Suprapubic skin (tissue), 3 donors: ENCODE measurements at regions not wholly inside any gene's neighbourhood (a gene's known extent, or its start where the extent isn't known, plus 50 kb on each side); places are given as distances from the start of the nearest gene placed in this dataset.

Source experiments
- POLR2A ChIP-seq, 2 donors: fragments of 450-650 bp; IDR thresholded peaks; one replicate each; pipeline ENCODE4 v1.6.1; 2017; ENCODE audit warnings: antibody characterized with exemption in 2 of 2, mild to moderate bottlenecking in 2 of 2, moderate library complexity in 2 of 2
- TF ChIP-seq, protein P1 (sequence below), 2 donors: fragments of 200-600 bp in 1 of 2; fragments of 450-650 bp in 1 of 2; sonication (generic) in 1 of 2; IDR thresholded peaks; one replicate each; pipeline ENCODE4 v1.5.1; 2016 to 2019; ENCODE audit warnings: antibody characterized with exemption in 2 of 2, mild to moderate bottlenecking in 1 of 2, moderate library complexity in 1 of 2

DNA sequence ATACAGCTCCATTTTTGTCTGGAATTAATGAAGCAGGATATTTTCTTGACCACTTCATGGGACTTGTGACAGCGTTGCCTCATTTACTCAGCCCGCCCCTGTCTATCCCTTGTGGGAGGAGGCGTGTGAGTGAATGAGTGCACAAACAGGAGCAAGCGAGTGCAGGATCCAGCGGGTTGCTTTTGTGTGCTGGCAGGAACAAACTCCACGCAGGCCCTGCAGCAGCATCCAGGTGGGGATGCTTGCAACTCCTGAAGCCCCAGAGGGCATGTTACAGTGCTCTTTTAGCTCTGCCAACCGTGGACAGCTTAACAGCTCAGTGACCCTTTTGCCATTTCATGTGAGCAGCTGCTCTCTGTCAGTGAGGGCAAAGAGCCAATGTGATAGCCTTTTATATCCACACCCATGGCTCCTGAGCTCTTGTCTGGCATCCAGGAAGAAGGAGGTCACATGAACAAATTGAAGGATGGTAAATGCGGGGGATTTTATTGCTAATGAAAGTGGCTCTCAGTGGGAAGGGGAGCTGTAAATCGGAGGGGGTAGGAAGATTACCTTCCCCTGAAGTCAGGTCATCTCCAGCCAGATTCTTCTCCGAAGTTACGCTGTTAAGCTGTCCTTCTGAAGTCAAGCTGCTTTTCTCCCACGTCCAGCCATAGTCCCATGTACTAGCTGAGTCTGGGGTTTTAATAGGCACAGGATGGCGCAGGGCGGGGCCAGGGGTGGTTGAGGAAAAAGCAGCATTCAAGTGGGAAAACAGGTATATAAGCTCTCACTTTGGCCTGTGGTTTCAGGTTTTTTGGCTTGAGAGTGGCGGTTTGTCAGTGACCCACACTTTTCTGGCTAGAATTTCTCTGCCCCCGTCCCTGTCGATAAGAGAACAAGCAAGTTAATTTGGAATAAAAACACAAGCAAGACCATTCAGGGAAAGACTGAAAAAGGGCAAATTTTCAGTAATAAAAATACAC lies 714.7 kb upstream of the MBL2 start:
- TF ChIP-seq, protein P1, sequence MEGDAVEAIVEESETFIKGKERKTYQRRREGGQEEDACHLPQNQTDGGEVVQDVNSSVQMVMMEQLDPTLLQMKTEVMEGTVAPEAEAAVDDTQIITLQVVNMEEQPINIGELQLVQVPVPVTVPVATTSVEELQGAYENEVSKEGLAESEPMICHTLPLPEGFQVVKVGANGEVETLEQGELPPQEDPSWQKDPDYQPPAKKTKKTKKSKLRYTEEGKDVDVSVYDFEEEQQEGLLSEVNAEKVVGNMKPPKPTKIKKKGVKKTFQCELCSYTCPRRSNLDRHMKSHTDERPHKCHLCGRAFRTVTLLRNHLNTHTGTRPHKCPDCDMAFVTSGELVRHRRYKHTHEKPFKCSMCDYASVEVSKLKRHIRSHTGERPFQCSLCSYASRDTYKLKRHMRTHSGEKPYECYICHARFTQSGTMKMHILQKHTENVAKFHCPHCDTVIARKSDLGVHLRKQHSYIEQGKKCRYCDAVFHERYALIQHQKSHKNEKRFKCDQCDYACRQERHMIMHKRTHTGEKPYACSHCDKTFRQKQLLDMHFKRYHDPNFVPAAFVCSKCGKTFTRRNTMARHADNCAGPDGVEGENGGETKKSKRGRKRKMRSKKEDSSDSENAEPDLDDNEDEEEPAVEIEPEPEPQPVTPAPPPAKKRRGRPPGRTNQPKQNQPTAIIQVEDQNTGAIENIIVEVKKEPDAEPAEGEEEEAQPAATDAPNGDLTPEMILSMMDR (IDR thresholded peaks at IDR 0.05): no peak
- TF ChIP-seq POLR2A (IDR thresholded peaks at IDR 0.05): no peak
